ENCODE measurements at regions not wholly inside any gene's neighbourhood (a gene's known extent, or its start where the extent isn't known, plus 50 kb on each side); places are given as distances from the start of the nearest gene placed in this dataset.

DNA sequence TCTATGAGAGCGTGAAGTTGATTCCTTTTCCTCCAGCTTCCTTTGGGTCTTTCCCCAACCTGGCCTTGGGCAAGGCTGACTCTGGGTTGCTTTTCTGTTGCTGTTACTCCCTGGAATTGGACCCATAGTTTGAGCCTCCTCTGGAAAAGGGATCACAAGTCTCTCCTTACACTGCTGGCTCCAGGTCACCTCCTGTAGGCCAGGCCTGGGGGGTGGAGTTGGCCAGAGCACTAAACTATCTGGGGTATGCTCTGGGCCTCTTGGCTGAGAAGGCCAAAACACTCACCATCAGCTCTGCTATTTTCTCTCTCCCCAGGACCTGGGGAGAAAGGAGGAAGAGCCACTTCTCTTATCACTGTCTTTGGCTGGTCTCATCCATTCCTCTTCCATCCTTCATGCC, 56.5 kb upstream of the NCOA1 start:
- TF ChIP-seq, protein P1, sequence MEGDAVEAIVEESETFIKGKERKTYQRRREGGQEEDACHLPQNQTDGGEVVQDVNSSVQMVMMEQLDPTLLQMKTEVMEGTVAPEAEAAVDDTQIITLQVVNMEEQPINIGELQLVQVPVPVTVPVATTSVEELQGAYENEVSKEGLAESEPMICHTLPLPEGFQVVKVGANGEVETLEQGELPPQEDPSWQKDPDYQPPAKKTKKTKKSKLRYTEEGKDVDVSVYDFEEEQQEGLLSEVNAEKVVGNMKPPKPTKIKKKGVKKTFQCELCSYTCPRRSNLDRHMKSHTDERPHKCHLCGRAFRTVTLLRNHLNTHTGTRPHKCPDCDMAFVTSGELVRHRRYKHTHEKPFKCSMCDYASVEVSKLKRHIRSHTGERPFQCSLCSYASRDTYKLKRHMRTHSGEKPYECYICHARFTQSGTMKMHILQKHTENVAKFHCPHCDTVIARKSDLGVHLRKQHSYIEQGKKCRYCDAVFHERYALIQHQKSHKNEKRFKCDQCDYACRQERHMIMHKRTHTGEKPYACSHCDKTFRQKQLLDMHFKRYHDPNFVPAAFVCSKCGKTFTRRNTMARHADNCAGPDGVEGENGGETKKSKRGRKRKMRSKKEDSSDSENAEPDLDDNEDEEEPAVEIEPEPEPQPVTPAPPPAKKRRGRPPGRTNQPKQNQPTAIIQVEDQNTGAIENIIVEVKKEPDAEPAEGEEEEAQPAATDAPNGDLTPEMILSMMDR (conservative IDR thresholded peaks at IDR 0.05; ENCODE audit: low read length), result no peak
- TF ChIP-seq EZH2phosphoT487 (IDR thresholded peaks at IDR 0.05; ENCODE audit: borderline replicate concordance, low read depth, low read length), result no peak
